Fibroblast of lung (primary cell): ENCODE measurements at regions not wholly inside any gene's neighbourhood (a gene's known extent, or its start where the extent isn't known, plus 50 kb on each side); places are given as distances from the start of the nearest gene placed in this dataset.

Experiments
- CTCF ChIP-seq, 2 donors: IDR thresholded peaks in 1 of 2; conservative IDR thresholded peaks in 1 of 2; 1 replicate in 1 of 2; 2 replicates in 1 of 2; pipeline ENCODE4 v1.5.1; 2011 to 2012; ENCODE audit warnings: low read length in 2 of 2, control low read depth in 1 of 2, inconsistent platforms in 1 of 2, low read depth in 1 of 2, mild to moderate bottlenecking in 1 of 2
- EZH2 ChIP-seq: IDR thresholded peaks from 2 replicates; pipeline ENCODE4 v1.5.1; 2012; ENCODE audit warnings: low read length, control low read depth, mild to moderate bottlenecking; ENCODE audit errors: missing control alignments

- no peak for TF ChIP-seq CTCF (conservative IDR thresholded peaks at IDR 0.05 in 1 of 2, IDR thresholded peaks at IDR 0.05 in 1 of 2; ENCODE audit: low read depth in 1 of 2, low read length in 2 of 2)
- no peak for TF ChIP-seq EZH2
Observed at GRCh38 chr5:82334085-82334692, 56.0 kb upstream of the RPS23 start.
